Natural killer cell treated with Interleukin-12 subunit alpha and Interleukin-12 subunit beta and Interleukin-15 and Interleukin-18, amount 100 ng/mL, for 72 hours (primary cell): ENCODE measurements at regions not wholly inside any gene's neighbourhood (a gene's known extent, or its start where the extent isn't known, plus 50 kb on each side); places are given as distances from the start of the nearest gene placed in this dataset.
"Not testable (repeated sequence)": the region's sequence is repeated elsewhere in the genome, so short reads cannot be mapped to it uniquely, and the experiment has no call there.

Experiments used
- ATAC-seq, 2 donors: fragments of 150-1000 bp; cut with Tn5 transposase in 1 of 2; sonication (Bioruptor Pico), chemical (Tn5 transposase) in 1 of 2; 2 replicates each; pipeline ENCODE4 v1.10.0; 2021
- DNase-seq: peaks from one replicate; pipeline ENCODE4 v3.0.0; 2022; ENCODE audit warnings: low spot score
- H3K27ac Mint-ChIP-seq, 2 donors: 1 replicate in 1 of 2; 2 replicates in 1 of 2; pipeline ENCODE4 v1.8.0; 2022; ENCODE audit warnings: mixed read lengths in 2 of 2, mild to moderate bottlenecking in 1 of 2, moderate library complexity in 1 of 2
- H3K27me3 Mint-ChIP-seq, 2 donors: 1 replicate in 1 of 2; 2 replicates in 1 of 2; pipeline ENCODE4 v1.8.0; 2022; ENCODE audit warnings: mixed read lengths in 2 of 2
- H3K36me3 Mint-ChIP-seq: one replicate; pipeline ENCODE4 v1.8.0; 2022; ENCODE audit warnings: mixed read lengths
- H3K4me1 Mint-ChIP-seq, 2 donors: 1 replicate in 1 of 2; 2 replicates in 1 of 2; pipeline ENCODE4 v1.8.0; 2022; ENCODE audit warnings: low read depth in 2 of 2, mixed read lengths in 2 of 2, mild to moderate bottlenecking in 1 of 2
- H3K4me3 Mint-ChIP-seq: one replicate; pipeline ENCODE4 v1.8.0; 2022; ENCODE audit warnings: mixed read lengths
- H3K9me3 Mint-ChIP-seq: 2 replicates; pipeline ENCODE4 v1.8.0; 2022; ENCODE audit warnings: mixed read lengths

DNA sequence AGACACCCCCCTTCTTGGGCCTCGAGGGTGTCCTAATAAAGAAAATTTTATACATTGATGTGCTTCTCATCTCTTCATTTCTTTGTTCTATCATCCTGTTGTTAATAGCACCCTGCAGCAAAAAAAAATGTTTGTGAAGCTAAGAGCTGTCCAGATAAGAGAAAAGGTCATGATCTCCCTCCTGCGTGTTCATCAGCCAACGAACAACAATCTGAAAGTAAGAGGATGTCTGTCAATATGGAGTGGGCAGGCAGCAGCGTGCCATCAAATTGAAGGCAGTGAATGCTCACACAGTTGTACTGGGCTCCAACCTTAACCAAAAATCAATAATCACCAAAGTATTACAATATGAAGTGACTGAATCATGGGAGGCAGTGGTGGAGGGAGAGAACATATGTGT, 418.6 kb upstream of the ONECUT1 start:
- Mint-ChIP-seq H3K36me3 (no peaks in the 10 kb centered on the region), H3K9me3 (peaks cover 3% of the 10 kb centered on the region), H3K27ac (no peak overlapping the region), H3K27me3 (no peaks in the 10 kb centered on the region), H3K4me1 (no peaks in the 10 kb centered on the region), H3K4me3 (no peak overlapping the region)
- no peak for ATAC-seq
- no peak for DNase-seq

DNA sequence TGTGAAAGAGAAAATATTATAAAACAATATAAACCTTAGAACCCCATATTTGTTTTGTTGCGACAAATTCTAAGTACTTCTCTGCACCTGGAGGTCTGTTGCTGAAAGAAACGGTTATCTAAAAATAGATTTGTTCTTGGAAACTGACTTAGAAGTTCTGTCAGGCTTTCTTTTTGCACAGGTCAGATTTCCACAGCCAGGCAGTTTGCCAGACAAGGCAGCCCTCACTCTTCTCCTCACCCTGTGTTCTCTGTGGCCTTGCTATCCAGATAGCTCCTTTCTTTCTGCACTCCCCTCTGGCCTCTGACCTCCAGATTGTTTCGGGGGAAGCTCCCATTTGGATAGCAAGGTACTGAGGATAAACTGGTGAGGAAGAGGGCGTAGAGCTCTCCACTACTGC, 413.3 kb upstream of the ONECUT1 start:
- DNase-seq (no peak), ATAC-seq (no peak)
- Mint-ChIP-seq H3K4me1 (no peaks in the 10 kb centered on the region), H3K27ac (no peak overlapping the region), H3K4me3 (no peak overlapping the region), H3K36me3 (no peaks in the 10 kb centered on the region), H3K27me3 (no peaks in the 10 kb centered on the region), H3K9me3 (peaks cover 3% of the 10 kb centered on the region)

DNA sequence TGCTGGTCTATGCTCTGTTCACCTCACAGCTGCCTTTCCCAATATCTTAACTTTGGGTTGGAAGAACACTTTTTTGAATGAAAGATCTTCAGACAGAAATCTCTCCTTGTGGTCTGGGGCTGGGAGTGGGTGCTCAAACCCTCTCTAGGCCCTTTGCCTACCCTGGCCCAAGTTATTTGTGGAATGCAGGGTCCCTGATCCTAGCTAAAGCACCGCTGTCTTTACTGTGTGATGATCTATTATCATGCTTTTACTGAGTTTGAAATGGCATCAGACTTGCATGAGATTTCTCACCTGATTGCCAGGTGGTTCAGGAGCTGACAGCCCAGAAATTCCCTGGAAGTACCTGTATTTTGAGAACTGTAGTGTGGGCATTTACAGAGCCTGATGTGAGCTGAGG, 412.7 kb upstream of the ONECUT1 start:
- H3K9me3 Mint-ChIP-seq = peaks cover 3% of the 10 kb centered on the region
- ATAC-seq (no peak), DNase-seq (no peak)
- no peaks in the 10 kb centered on the region for H3K4me1 Mint-ChIP-seq
- H3K27ac Mint-ChIP-seq = no peak overlapping the region
- no peaks in the 10 kb centered on the region for H3K36me3 Mint-ChIP-seq
- H3K4me3 Mint-ChIP-seq = no peak overlapping the region
- no peaks in the 10 kb centered on the region for H3K27me3 Mint-ChIP-seq

DNA sequence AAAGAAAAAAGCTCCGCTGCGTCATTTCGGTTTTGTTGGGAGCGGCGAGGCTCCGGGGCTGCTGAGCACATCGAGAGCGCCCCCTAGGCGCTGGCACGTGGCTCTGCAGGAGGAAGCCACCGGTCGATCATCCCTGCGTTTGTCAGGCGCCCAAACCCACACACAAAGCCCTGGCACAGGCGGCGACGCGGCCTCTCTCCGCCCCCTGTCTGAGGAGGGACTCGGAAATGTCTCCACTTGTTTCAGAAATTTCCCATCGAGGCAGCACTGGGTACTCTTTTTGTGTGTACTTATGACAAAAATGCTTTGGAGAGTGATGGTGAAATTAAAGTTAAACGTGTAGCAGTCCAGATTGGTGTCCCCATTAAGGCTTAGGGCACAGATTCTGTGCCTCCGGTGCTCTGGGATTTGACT, 407.3 kb upstream of the ONECUT1 start:
- H3K27me3 Mint-ChIP-seq = no peaks in the 10 kb centered on the region
- H3K9me3 Mint-ChIP-seq = no peaks in the 10 kb centered on the region
- no peak overlapping the region for H3K27ac Mint-ChIP-seq
- DNase-seq (no peak), ATAC-seq (peak in 1 of 2 donors; percentile 53)
- no peaks in the 10 kb centered on the region for H3K36me3 Mint-ChIP-seq
- no peak overlapping the region for H3K4me3 Mint-ChIP-seq
- no peaks in the 10 kb centered on the region for H3K4me1 Mint-ChIP-seq

- Mint-ChIP-seq H3K4me1 (no peaks in the 10 kb centered on the region), H3K27ac (no peak overlapping the region), H3K4me3 (no peak overlapping the region), H3K27me3 (no peaks in the 10 kb centered on the region), H3K9me3 (no peaks in the 10 kb centered on the region), H3K36me3 (no peaks in the 10 kb centered on the region)
- ATAC-seq (no peak), DNase-seq (no peak)
Measured at GRCh38 chr15:53196788-53197187, 406.7 kb upstream of the ONECUT1 start.

DNA sequence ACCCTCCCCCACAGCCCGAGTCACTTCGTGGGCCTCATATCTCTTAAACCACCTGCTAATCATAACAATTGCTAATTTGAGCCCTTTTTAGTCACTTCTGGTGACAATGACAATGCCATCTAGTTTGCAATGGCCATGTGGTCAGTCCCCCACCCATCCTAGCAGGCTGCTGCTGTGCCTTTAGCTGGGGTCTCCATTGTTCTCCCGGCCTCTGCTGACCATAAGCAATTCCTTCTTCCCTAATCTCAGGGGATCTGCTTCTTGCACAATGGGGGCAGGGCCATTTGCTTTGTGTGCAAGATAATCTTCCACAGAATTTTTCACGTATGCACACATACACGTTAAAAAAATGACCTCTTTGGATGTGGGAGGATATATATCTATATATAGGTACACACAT, 406.1 kb upstream of the ONECUT1 start:
- Mint-ChIP-seq H3K36me3 (no peaks in the 10 kb centered on the region), H3K4me1 (no peaks in the 10 kb centered on the region), H3K4me3 (no peak overlapping the region), H3K9me3 (no peaks in the 10 kb centered on the region), H3K27ac (no peak overlapping the region), H3K27me3 (no peaks in the 10 kb centered on the region)
- no peak for DNase-seq
- no peak for ATAC-seq

- ATAC-seq (no peak), DNase-seq (no peak)
- no peak overlapping the region for H3K27ac Mint-ChIP-seq
- no peaks in the 10 kb centered on the region for H3K36me3 Mint-ChIP-seq
- no peaks in the 10 kb centered on the region for H3K27me3 Mint-ChIP-seq
- H3K9me3 Mint-ChIP-seq = no peaks in the 10 kb centered on the region
- no peaks in the 10 kb centered on the region for H3K4me1 Mint-ChIP-seq
- no peak overlapping the region for H3K4me3 Mint-ChIP-seq
Measured at GRCh38 chr15:53193149-53193548, 403.0 kb upstream of the ONECUT1 start.

DNA sequence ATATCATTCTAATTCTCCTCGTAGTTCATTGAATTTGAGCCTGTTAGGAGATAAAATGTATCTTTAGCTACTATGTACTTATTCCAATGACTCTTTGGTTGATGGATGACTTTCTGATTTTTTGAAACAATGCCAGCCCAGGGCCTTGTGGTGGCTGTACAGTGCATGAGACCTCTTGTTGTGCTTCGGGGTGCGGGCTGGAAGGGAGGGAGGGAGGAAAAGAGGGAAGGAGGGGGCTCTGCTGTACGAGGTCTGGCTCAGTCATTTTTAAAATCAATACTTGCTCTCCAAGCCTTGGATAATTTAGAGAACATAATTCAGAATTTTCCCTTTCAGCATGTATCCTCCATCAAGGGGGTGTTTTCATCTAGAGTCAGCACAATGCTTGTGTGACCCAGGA, 399.7 kb upstream of the ONECUT1 start:
- Mint-ChIP-seq H3K27ac (no peak overlapping the region), H3K36me3 (no peaks in the 10 kb centered on the region), H3K27me3 (no peaks in the 10 kb centered on the region), H3K4me3 (no peak overlapping the region), H3K4me1 (no peaks in the 10 kb centered on the region), H3K9me3 (peaks cover 3% of the 10 kb centered on the region)
- no peak for DNase-seq
- ATAC-seq = no peak

DNA sequence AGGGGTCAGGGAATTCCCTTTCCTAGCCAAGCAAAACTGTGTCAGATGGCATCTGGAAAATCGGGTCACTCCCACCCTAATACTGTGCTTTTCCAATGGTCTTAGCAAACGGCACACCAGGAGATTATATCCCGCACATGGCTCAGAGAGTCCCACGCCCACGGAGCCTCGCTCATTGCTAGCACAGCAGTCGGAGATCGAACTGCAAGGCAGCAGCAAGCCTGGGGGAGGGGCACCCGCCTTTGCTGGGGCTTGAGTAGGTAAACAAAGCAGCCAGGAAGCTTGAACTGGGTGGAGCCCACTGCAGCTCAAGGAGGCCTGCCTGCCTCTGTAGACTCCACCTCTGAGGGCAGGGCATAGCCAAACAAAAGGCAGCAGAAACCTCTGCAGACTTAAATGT, 393.3 kb upstream of the ONECUT1 start:
- not testable (repeated sequence) for DNase-seq, H3K4me1 Mint-ChIP-seq, H3K36me3 Mint-ChIP-seq, ATAC-seq, H3K27ac Mint-ChIP-seq, H3K27me3 Mint-ChIP-seq, H3K4me3 Mint-ChIP-seq, H3K9me3 Mint-ChIP-seq

DNA sequence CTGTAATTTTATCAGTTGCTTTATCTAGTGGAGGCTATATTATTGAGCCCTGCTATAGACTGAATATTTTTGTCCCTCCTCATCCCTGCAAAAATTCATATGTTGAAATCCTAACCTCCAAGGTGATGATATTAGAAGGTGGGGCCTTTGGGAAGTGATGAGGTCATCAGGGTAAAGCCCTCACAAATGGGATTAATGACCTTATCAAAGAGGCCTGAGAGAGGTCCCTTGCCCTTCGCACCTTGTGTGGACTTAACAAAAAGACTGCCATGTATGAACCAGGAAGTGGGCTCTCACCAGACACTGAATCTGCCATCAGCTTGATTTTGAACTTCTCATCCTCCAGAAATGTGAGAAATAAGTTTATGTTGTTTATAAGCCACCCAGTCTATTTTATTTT, 381.4 kb upstream of the ONECUT1 start:
- no peaks in the 10 kb centered on the region for H3K36me3 Mint-ChIP-seq

DNA sequence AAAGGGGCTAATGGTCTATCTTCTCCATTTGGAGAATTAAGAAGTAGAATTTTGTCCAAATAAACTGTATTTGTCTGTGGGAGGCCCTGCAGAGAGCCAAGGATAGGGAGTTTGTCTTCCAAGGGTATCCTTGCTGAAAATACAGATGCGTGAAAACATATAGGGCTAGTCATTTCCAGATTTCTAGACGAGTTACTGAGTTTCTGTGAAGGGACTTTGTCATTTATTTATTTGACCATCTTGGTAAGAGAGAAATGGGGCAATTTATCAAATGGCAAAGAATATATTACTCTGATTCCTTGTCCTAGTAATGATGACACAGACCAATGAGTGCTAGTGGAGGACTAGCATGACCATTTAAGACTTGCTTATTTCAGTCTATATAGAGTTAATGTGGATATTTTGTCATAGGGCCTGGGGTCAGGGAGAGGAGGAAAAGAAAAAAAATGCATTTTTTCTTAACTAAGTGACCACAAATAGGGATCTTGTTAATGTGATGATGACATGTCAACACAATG, 376.6 kb upstream of the ONECUT1 start:
- ATAC-seq (no peak), DNase-seq (no peak)
- H3K27ac Mint-ChIP-seq = no peak overlapping the region
- peaks cover 6% of the 10 kb centered on the region for H3K9me3 Mint-ChIP-seq
- no peaks in the 10 kb centered on the region for H3K27me3 Mint-ChIP-seq
- no peak overlapping the region for H3K4me3 Mint-ChIP-seq
- no peaks in the 10 kb centered on the region for H3K36me3 Mint-ChIP-seq
- no peaks in the 10 kb centered on the region for H3K4me1 Mint-ChIP-seq

More for the DNA sequence above, 381.4 kb upstream of the ONECUT1 start:
- Mint-ChIP-seq H3K9me3 (peaks cover 3% of the 10 kb centered on the region), H3K4me3 (no peak overlapping the region), H3K4me1 (no peaks in the 10 kb centered on the region), H3K27ac (no peak overlapping the region), H3K27me3 (no peaks in the 10 kb centered on the region)
- ATAC-seq = no peak
- no peak for DNase-seq

- H3K4me3 Mint-ChIP-seq = no peak overlapping the region
- ATAC-seq = no peak
- H3K36me3 Mint-ChIP-seq = no peaks in the 10 kb centered on the region
- no peaks in the 10 kb centered on the region for H3K4me1 Mint-ChIP-seq
- H3K27ac Mint-ChIP-seq = no peak overlapping the region
- H3K9me3 Mint-ChIP-seq = peaks cover 6% of the 10 kb centered on the region
- DNase-seq = no peak
- no peaks in the 10 kb centered on the region for H3K27me3 Mint-ChIP-seq
Measured at GRCh38 chr15:53165988-53166683, 376.0 kb upstream of the ONECUT1 start.

DNA sequence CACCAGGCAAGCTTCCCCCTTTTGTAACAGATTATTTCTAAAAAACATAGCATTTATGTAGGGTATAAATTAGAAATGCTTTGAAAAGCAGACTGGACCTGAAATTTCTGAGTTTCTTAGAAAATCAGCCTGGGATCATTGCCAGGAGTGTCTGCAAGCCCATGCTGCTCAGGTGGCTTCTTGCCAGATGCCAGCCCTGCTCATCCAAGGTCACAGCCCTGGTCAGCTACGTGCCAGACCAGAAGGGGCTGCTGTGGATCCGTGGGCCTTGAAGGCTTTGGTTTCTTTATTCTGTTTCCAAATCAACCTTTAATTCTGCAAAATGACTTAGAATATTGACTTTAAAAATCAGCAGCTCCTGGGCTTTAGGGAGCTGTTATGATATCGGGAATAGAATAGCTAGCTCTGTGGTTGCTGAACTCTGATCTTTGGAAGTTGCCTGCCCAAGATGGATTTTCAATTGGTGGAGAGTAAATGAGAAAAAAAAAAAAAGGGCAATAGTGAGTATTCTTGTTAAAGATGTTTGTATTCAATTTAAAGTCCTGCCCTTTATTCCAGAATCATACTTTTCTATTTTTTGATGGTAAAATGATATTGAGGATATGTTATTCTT, 370.1 kb upstream of the ONECUT1 start:
- DNase-seq (no peak), ATAC-seq (no peak)
- Mint-ChIP-seq H3K9me3 (peaks cover 10% of the 10 kb centered on the region), H3K4me1 (no peaks in the 10 kb centered on the region), H3K27ac (no peak overlapping the region), H3K4me3 (no peak overlapping the region), H3K27me3 (no peaks in the 10 kb centered on the region), H3K36me3 (no peaks in the 10 kb centered on the region)

- Mint-ChIP-seq H3K27ac (no peak overlapping the region), H3K4me1 (no peaks in the 10 kb centered on the region), H3K27me3 (no peaks in the 10 kb centered on the region), H3K4me3 (no peak overlapping the region), H3K36me3 (no peaks in the 10 kb centered on the region), H3K9me3 (peaks cover 10% of the 10 kb centered on the region)
- ATAC-seq (no peak), DNase-seq (no peak)
Measured at GRCh38 chr15:53159458-53159857, 369.3 kb upstream of the ONECUT1 start.

GRCh38 chr15:53158995-53159394, 368.9 kb upstream of the ONECUT1 start:
- Mint-ChIP-seq H3K27ac (no peak overlapping the region), H3K27me3 (no peaks in the 10 kb centered on the region)
- ATAC-seq = no peak

More at GRCh38 chr15:53158995-53159394, 368.9 kb upstream of the ONECUT1 start:
- Mint-ChIP-seq H3K4me3 (no peak overlapping the region), H3K4me1 (no peaks in the 10 kb centered on the region), H3K36me3 (no peaks in the 10 kb centered on the region), H3K9me3 (peaks cover 9% of the 10 kb centered on the region)
- DNase-seq = no peak
